ENCODE measurements at regions not wholly inside any gene's neighbourhood (a gene's known extent, or its start where the extent isn't known, plus 50 kb on each side); places are given as distances from the start of the nearest gene placed in this dataset.

- H3K4me1 ChIP-seq (ENCODE audit: control insufficient read depth, insufficient read depth, low read length), result no peaks in the 10 kb centered on the region
- H3K27ac ChIP-seq (ENCODE audit: low read length), result no peak overlapping the region
- TF ChIP-seq SIN3A (IDR thresholded peaks at IDR 0.05; ENCODE audit: borderline replicate concordance, insufficient read depth, low read depth, low read length), result no peak
- TF ChIP-seq TCF7L2 (IDR thresholded peaks at IDR 0.05; ENCODE audit: low read depth, low read length), result no peak
- ATAC-seq, result no peak
- no peaks in the 10 kb centered on the region for H3K27me3 ChIP-seq (ENCODE audit: control insufficient read depth, insufficient read depth, low read length)
- H3K9me3 ChIP-seq (ENCODE audit: control insufficient read depth, insufficient read depth, low read depth, low read length), result no peaks in the 10 kb centered on the region
- no peaks in the 10 kb centered on the region for H3K36me3 ChIP-seq (ENCODE audit: control insufficient read depth, insufficient read depth, low read length)
- no peak overlapping the region for H3K4me3 ChIP-seq (ENCODE audit: low read depth in 2 of 2, low read length in 2 of 2)
- ChIA-PET CTCF (no interaction called here), POLR2A (no interaction called here)
- DNase-seq (ENCODE audit: low read depth, low spot score), result no peak
- in situ Hi-C loops (cut with HindIII; ENCODE audit: low pct_unique_long_range_greater_than_20kb, low sequenced_read_pairs), result no loop called here
- BruUV-seq (replicated peaks), result no TSS peak
- intact Hi-C loops (cut with micrococcal nuclease; ENCODE audit: unreplicated experiment), result no loop called here
Measured at GRCh38 chr2:62300925-62301324, 105.0 kb downstream of the B3GNT2 start.

DNA sequence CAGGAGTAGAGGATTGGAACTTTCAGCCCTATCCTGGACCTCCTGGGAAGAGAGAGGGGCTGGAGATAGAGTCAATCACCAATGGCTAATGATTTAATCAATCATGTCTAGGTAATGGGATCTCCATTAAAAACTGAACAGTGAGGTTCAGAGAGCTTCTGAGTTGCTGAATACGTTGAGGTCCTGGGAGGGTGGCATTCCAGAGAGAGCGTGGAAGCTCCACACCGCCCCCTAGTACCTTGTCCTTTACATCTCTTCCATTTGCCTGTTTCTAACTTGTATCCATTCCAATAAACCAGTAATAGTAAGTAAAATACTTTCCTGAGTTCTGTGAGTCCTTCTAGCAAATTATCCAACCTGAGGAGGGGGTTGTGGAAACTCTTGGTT, 101.7 kb downstream of the B3GNT2 start:
- in situ Hi-C loops (cut with HindIII; ENCODE audit: low pct_unique_long_range_greater_than_20kb, low sequenced_read_pairs) (no loop called here), intact Hi-C loops (cut with micrococcal nuclease; ENCODE audit: unreplicated experiment) (no loop called here)
- DNase-seq (ENCODE audit: low read depth, low spot score) (no peak), ATAC-seq (no peak)
- BruUV-seq (replicated peaks), result no TSS peak
- H3K4me3 ChIP-seq (ENCODE audit: low read depth in 2 of 2, low read length in 2 of 2), result no peak overlapping the region
- POLR2A ChIA-PET, result no interaction called here
- H3K9me3 ChIP-seq (ENCODE audit: control insufficient read depth, insufficient read depth, low read depth, low read length), result no peaks in the 10 kb centered on the region
- TF ChIP-seq POLR2AphosphoS5 (IDR thresholded peaks at IDR 0.05; ENCODE audit: low read depth, low read length), result no peak
- no peak for TF ChIP-seq SIN3A (IDR thresholded peaks at IDR 0.05; ENCODE audit: borderline replicate concordance, insufficient read depth, low read depth, low read length)
- no peak for TF ChIP-seq REST (IDR thresholded peaks at IDR 0.05; ENCODE audit: insufficient read depth in 1 of 2, low read depth in 2 of 2, low read length in 1 of 2)
- TF ChIP-seq, protein P1, sequence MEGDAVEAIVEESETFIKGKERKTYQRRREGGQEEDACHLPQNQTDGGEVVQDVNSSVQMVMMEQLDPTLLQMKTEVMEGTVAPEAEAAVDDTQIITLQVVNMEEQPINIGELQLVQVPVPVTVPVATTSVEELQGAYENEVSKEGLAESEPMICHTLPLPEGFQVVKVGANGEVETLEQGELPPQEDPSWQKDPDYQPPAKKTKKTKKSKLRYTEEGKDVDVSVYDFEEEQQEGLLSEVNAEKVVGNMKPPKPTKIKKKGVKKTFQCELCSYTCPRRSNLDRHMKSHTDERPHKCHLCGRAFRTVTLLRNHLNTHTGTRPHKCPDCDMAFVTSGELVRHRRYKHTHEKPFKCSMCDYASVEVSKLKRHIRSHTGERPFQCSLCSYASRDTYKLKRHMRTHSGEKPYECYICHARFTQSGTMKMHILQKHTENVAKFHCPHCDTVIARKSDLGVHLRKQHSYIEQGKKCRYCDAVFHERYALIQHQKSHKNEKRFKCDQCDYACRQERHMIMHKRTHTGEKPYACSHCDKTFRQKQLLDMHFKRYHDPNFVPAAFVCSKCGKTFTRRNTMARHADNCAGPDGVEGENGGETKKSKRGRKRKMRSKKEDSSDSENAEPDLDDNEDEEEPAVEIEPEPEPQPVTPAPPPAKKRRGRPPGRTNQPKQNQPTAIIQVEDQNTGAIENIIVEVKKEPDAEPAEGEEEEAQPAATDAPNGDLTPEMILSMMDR (IDR thresholded peaks at IDR 0.05), result no peak
- TF ChIP-seq TCF7L2 (IDR thresholded peaks at IDR 0.05; ENCODE audit: low read depth, low read length), result no peak
- no peak overlapping the region for H3K27ac ChIP-seq (ENCODE audit: low read length)
- no peaks in the 10 kb centered on the region for H3K27me3 ChIP-seq (ENCODE audit: control insufficient read depth, insufficient read depth, low read length)
- no peaks in the 10 kb centered on the region; the same call in 1 of the 2 replicates for H3K4me1 ChIP-seq (ENCODE audit: control insufficient read depth, insufficient read depth, low read length)
- CTCF ChIA-PET, result no interaction called here
- no peaks in the 10 kb centered on the region for H3K36me3 ChIP-seq (ENCODE audit: control insufficient read depth, insufficient read depth, low read length)

DNA sequence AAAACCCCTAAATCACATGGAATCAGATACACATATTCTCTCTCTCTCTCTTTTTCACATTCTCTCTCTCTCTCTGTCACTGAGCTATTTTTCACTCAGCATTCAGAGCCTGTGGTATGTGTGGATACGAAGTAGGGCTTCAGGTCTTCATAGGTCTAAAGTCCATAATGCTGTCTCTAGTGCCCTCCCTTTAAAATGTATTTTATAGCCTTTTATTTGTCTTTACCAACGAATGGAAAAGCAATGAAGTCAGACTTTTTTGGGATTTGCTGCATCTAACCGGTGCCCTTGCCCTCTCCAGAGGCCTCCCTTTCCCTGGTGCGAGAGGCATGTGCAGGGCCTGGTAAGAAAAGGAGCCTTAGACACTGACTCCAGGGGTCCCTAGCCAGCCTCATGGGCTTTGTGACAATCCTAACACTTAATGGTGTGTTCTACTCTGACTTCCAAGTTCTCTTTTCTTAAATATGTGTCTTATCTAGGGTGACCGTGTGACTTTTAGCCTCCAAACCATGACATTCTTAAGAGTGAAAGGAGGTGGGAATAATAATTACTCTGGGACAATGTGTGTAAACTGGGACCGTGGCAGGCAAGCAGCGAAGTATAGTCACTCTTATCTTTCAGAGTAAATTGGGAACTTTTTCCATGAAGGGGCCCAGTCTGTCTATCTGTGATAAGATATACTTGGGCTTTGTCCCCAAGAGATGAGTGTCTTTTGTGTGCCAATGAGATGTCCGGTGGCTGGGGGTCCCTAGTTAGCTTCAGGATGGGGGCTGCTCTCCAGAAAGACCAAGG, 101.1 kb downstream of the B3GNT2 start:
- in situ Hi-C loops (cut with HindIII; ENCODE audit: low pct_unique_long_range_greater_than_20kb, low sequenced_read_pairs), result no loop called here
- TF ChIP-seq TCF7L2 (IDR thresholded peaks at IDR 0.05; ENCODE audit: low read depth, low read length) (no peak), SIN3A (IDR thresholded peaks at IDR 0.05; ENCODE audit: borderline replicate concordance, insufficient read depth, low read depth, low read length) (no peak), REST (IDR thresholded peaks at IDR 0.05; ENCODE audit: insufficient read depth in 1 of 2, low read depth in 2 of 2, low read length in 1 of 2) (no peak), POLR2AphosphoS5 (IDR thresholded peaks at IDR 0.05; ENCODE audit: low read depth, low read length) (no peak)
- TF ChIP-seq, protein P1 (IDR thresholded peaks at IDR 0.05), result no peak
- ATAC-seq (no peak), DNase-seq (ENCODE audit: low read depth, low spot score) (no peak)
- ChIA-PET CTCF (interaction anchor here (0.7 kb wide), 1 partner anchor 598 kb away, joined by 3 read pairs; no protein-coding TSS in a partner anchor), POLR2A (no interaction called here)
- H3K36me3 ChIP-seq (ENCODE audit: control insufficient read depth, insufficient read depth, low read length), result no peaks in the 10 kb centered on the region
- no peaks in the 10 kb centered on the region; the same call in 1 of the 2 replicates for H3K4me1 ChIP-seq (ENCODE audit: control insufficient read depth, insufficient read depth, low read length)
- intact Hi-C loops (cut with micrococcal nuclease; ENCODE audit: unreplicated experiment), result no loop called here
- H3K4me3 ChIP-seq (ENCODE audit: low read depth in 2 of 2, low read length in 2 of 2), result no peak overlapping the region
- no peaks in the 10 kb centered on the region for H3K9me3 ChIP-seq (ENCODE audit: control insufficient read depth, insufficient read depth, low read depth, low read length)
- no TSS peak for BruUV-seq (replicated peaks)
- H3K27ac ChIP-seq (ENCODE audit: low read length), result no peak overlapping the region
- no peaks in the 10 kb centered on the region for H3K27me3 ChIP-seq (ENCODE audit: control insufficient read depth, insufficient read depth, low read length)

All from Panc1 (cell line).